ENCODE measurements at regions not wholly inside any gene's neighbourhood (a gene's known extent, or its start where the extent isn't known, plus 50 kb on each side); places are given as distances from the start of the nearest gene placed in this dataset.

DNA sequence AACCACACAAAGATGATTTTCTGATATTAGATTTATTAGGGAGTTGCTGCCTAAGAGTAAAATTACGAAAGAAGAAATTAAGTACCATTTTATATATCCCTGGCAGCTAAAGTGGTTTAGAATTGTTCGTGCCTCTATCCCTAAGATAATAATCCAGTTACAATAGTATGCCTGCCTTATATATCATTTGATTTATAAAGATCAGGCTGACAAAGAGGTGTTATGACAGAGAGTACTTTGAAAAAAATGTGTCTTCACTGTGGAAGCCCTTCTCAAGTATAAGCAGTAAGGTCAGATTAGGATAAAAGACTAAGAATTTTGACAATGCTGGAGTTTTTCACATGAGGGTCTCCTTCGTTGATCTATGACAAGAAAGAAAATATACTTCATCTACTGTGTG is 619.9 kb downstream of the ADGRL2 start:
- ATAC-seq (no peak), DNase-seq (no peak)
- intact Hi-C loops (cut with DNase I, micrococcal nuclease) = no loop called here

GRCh38 chr1:82411605-82412004 is 610.9 kb downstream of the ADGRL2 start:
- intact Hi-C loops (cut with DNase I, micrococcal nuclease) = no loop called here
- no peak for ATAC-seq
- no peak for DNase-seq

DNA sequence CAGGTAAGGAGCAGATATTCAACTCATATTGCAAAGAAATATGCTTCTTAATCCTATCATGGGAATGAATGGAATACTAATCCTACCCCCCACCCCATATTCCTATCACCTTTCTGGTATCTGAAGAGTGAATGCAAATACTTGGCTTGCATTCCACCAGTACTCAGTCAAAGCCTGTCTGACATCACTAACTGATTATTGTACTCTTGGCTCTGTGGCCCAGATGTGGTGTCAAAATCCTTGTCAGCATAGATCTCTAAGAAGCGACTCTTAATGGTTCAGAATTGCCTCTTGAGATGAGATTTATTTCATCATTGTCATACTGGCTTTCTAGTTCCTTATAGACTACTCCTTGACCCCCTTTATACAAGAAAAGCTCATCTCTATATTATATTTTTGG is 604.6 kb downstream of the ADGRL2 start:
- intact Hi-C loops (cut with DNase I, micrococcal nuclease) = no loop called here
- ATAC-seq = no peak
- no peak for DNase-seq

- DNase-seq (no peak), ATAC-seq (no peak)
- intact Hi-C loops (cut with DNase I, micrococcal nuclease) = no loop called here
Observed at GRCh38 chr1:82401116-82401515, 600.4 kb downstream of the ADGRL2 start.

- intact Hi-C loops (cut with DNase I, micrococcal nuclease) = no loop called here
- ATAC-seq = no peak
- DNase-seq = no peak
Observed at GRCh38 chr1:82400521-82400920, 599.8 kb downstream of the ADGRL2 start.

GRCh38 chr1:82399093-82399492 is 598.4 kb downstream of the ADGRL2 start:
- DNase-seq (no peak), ATAC-seq (no peak)
- intact Hi-C loops (cut with DNase I, micrococcal nuclease) = no loop called here

GRCh38 chr1:82398357-82398756 is 597.6 kb downstream of the ADGRL2 start:
- ATAC-seq (no peak), DNase-seq (no peak)
- intact Hi-C loops (cut with DNase I, micrococcal nuclease) = no loop called here

DNA sequence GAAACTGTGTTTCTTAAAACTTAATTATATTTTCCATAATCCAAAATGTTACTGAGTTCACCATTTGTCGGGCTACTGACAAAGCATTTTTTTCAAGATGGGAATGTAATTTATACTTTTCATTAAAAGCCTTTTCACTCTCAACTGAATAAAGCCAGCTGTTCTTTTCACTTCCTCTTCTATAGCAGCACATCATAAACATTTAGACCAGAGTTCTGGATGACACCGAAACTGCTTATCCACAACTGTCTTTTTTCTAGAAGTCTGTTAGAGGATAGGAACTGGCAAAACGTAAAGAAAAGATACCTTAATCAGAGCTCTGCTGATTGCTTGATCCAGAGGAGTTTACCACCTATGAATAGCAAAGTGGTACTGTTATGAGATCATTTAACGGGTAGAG is 594.7 kb downstream of the ADGRL2 start:
- ATAC-seq (no peak), DNase-seq (no peak)
- intact Hi-C loops (cut with DNase I, micrococcal nuclease) = no loop called here

DNA sequence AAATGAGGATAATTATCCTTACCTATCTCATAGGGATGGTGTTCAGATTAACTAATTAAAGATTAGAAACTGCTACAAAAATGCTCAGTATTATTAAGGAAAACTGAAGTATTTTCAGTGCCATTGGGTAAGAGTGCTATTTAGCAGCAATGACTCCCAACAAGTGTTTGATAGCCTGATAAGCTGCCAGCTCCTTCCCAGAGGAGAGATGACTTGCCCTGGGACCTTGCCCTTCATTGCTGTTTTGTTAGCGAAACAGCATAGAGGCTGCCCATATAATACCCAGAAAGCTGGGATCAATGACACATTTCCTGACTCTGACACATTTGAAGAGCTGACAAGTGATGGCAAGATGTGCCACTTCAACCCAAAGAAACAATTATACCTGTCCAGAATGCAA is 592.2 kb downstream of the ADGRL2 start:
- ATAC-seq = no peak
- DNase-seq = no peak
- intact Hi-C loops (cut with DNase I, micrococcal nuclease) = no loop called here

DNA sequence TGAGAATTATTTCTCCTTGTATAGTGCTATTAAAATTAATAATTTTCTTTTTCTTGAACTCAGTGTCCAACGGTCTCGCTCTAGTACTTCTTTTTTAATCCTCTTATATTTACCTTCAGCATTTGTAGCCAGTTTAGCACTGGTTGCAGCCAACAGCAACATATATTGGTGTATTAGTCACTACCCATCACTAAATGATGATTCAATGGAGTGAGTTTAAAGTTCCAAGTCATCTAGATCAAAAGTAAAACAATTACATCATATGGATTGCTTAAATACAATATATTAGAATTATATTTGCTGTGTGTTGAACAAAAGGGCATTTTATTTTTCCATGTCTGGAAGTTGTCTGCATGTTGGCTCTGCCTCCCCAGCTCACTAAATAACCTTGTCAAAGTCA is 591.8 kb downstream of the ADGRL2 start:
- DNase-seq = no peak
- intact Hi-C loops (cut with DNase I, micrococcal nuclease) = no loop called here
- ATAC-seq = no peak

DNA sequence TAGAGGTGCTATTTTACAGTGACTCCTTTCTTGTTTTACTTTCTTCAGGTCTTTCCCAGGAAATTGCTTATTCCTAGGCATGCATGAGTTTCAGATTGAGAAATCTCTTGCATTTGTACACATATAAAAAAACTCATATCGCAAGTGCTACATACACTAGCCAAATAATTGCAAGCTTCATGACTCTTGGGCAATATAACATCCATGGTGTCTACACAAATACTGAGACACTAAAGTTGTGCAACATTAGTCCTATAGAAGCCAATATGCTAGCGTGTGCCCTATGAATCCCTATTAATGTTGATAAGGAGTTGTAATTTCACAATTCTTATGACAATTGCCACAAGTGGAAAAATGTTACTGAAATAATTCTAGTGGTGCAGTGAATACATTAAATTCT is 591.0 kb downstream of the ADGRL2 start:
- intact Hi-C loops (cut with DNase I, micrococcal nuclease) = no loop called here
- no peak for ATAC-seq
- no peak for DNase-seq

- ATAC-seq = no peak
- no peak for DNase-seq
- intact Hi-C loops (cut with DNase I, micrococcal nuclease) = no loop called here
Observed at GRCh38 chr1:82390627-82391026, 589.9 kb downstream of the ADGRL2 start.

- ATAC-seq = no peak
- intact Hi-C loops (cut with DNase I, micrococcal nuclease) = no loop called here
- DNase-seq = no peak
Observed at GRCh38 chr1:82388679-82389078, 587.9 kb downstream of the ADGRL2 start.

DNA sequence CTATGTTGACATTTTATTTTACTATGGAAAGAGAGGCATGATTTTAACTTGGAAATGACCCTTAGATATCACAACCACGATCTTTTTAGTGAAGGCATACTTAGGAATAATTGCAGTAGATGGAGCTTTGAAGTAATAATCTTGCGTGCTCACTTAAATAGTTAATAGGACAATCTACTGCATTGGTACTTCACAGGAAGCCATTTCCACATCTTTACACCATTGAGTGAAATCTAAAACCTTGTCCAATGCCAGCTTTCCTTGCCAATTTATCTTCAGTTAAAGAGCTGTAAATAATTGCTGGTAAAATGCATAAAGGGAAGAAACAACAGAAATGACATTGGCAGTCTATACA is 586.3 kb downstream of the ADGRL2 start:
- no peak for DNase-seq
- intact Hi-C loops (cut with DNase I, micrococcal nuclease) = no loop called here
- ATAC-seq = no peak

DNA sequence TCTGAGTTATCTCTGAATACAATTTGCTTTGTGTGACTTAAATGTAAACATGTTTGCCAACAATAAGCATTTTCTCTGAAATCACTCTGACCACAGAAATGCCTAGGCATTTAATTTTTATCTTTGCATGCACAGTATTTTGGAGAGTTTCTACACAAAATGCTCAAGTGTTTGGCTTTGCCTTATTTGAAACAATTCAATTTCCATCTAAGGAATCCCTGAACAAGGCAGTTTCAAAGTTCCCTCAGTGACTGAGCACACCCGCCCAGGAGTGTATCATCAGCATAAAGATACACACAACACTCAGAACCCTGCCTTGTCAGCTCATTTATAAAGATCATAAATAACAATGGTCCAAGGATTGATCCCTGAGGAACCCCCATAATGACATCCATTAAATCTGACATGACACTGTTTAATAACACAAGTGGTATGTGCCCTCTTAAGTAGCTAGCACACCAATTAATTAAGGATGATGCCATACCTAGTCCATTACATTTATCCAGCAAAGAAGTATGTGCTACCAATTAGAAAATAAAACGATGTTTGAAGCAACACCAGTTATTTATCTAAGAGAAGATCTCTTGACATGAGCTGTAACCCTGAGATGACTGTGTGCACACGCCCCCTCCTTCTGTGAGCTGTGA is 585.8 kb downstream of the ADGRL2 start:
- DNase-seq = no peak
- ATAC-seq = no peak
- intact Hi-C loops (cut with DNase I, micrococcal nuclease) = no loop called here

GRCh38 chr1:82384776-82385175 is 584.0 kb downstream of the ADGRL2 start:
- DNase-seq (no peak), ATAC-seq (no peak)
- intact Hi-C loops (cut with DNase I, micrococcal nuclease) = no loop called here

GRCh38 chr1:82377201-82377884 is 576.6 kb downstream of the ADGRL2 start:
- ATAC-seq (no peak), DNase-seq (no peak)
- intact Hi-C loops (cut with DNase I, micrococcal nuclease) = no loop called here

DNA sequence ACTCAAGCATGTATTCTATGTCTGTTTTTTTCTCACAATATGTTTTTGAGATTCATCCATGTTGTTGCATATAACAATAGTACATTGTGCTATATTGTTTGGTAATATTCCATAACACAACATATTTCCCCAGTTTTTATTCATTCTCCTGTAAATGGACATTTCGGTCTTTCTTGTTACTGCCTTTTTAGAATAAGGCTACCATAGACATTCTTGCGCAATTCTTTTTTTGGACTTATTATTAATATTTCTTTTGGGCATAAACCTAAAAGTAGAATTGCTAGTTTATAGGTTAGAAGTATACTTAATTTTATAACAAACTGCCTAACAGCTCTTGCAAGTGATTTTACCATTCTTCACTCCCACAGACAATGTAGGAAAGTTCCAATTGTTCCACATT is 573.0 kb downstream of the ADGRL2 start:
- intact Hi-C loops (cut with DNase I, micrococcal nuclease) = no loop called here
- ATAC-seq (no peak), DNase-seq (no peak)

DNA sequence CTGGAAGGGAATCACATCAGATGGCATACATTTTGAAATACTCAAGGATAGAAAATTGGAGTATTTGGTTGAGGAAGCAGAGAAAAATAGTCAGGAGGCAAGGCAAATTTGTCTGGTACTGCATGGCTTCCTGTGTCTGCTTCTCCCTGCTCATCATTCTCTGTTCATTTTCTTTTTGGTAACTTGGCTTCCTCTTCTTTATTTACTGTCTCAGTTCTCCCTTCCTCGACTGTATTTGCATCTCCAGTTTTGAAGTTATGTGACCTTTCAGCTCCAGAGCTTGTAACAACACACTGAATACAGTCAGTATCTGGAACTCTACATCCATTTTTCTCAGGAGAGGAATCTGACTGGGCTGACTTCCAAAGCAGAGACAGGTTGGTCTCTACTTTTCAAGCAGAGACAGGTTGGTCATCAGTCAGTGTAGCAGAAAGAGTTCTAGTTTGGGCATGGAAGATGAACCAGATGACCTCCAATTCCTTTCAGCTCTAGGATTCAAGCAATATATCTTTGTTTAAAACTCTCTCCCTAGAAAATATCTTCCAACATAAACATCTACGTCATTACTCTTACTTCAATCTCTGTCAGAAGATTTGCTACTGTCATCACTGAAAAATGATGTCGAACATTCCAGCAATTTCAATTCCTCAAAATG is 571.2 kb downstream of the ADGRL2 start:
- intact Hi-C loops (cut with DNase I, micrococcal nuclease) = no loop called here
- no peak for ATAC-seq
- DNase-seq = no peak

- intact Hi-C loops (cut with DNase I, micrococcal nuclease) = no loop called here
- no peak for ATAC-seq
- DNase-seq = no peak
Observed at GRCh38 chr1:82367456-82367855, 566.7 kb downstream of the ADGRL2 start.

GRCh38 chr1:82366689-82367088 is 566.0 kb downstream of the ADGRL2 start:
- ATAC-seq = no peak
- intact Hi-C loops (cut with DNase I, micrococcal nuclease) = no loop called here

More at GRCh38 chr1:82366689-82367088, 566.0 kb downstream of the ADGRL2 start:
- no peak for DNase-seq

Data from left colon (tissue), 2 donors.